SK-N-SH treated with all-trans-retinoic acid at 6 μM for 48 hours (cell line): ENCODE measurements at regions not wholly inside any gene's neighbourhood (a gene's known extent, or its start where the extent isn't known, plus 50 kb on each side); places are given as distances from the start of the nearest gene placed in this dataset.
"Not testable (repeated sequence)": the region's sequence is repeated elsewhere in the genome, so short reads cannot be mapped to it uniquely, and the experiment has no call there.

Experiments used
- ATAC-seq: fragments of 200-7000 bp; cut with Tn5 transposase; 3 replicates; pipeline ENCODE4 v1.9.1; 2020; ENCODE audit warnings: mild to moderate bottlenecking, moderate library complexity
- BACH2 ChIP-seq: fragments of 250-450 bp; sonication (Bioruptor Pico); IDR thresholded peaks from 2 replicates; pipeline ENCODE4 v1.9.0; 2021; ENCODE audit warnings: mild to moderate bottlenecking, borderline replicate concordance
- CSRNP3 ChIP-seq: fragments of 250-450 bp; sonication (Bioruptor Pico); IDR thresholded peaks from 2 replicates; pipeline ENCODE4 v1.5.1; 2021; ENCODE audit warnings: mild to moderate bottlenecking, moderate library complexity
- ESRRG ChIP-seq: fragments of 250-450 bp; sonication (Bioruptor Pico); IDR thresholded peaks from 2 replicates; pipeline ENCODE4 v1.6.1; 2021; ENCODE audit warnings: mild to moderate bottlenecking
- ISL1 ChIP-seq: fragments of 250-450 bp; sonication (Bioruptor Pico); IDR thresholded peaks from 2 replicates; pipeline ENCODE4 v2.1.2; 2022; ENCODE audit warnings: mild to moderate bottlenecking, moderate library complexity
- OSR1 ChIP-seq: fragments of 250-450 bp; sonication (Bioruptor Pico); IDR thresholded peaks from 2 replicates; pipeline ENCODE4 v1.8.0; 2022; ENCODE audit warnings: moderate library complexity, mild to moderate bottlenecking, inconsistent platforms
- PATZ1 ChIP-seq: fragments of 250-450 bp; sonication (Bioruptor Pico); IDR thresholded peaks from 2 replicates; pipeline ENCODE4 v1.8.0; 2020; ENCODE audit warnings: mild to moderate bottlenecking, moderate library complexity, borderline replicate concordance
- POU6F1 ChIP-seq: fragments of 250-450 bp; sonication (Bioruptor Pico); IDR thresholded peaks from 2 replicates; pipeline ENCODE4 v1.8.0; 2021; ENCODE audit warnings: low read depth, mild to moderate bottlenecking, moderate library complexity, borderline replicate concordance
- PPARA ChIP-seq: fragments of 250-450 bp; sonication (Bioruptor Pico); IDR thresholded peaks from 2 replicates; pipeline ENCODE4 v1.5.0; 2020; ENCODE audit warnings: mild to moderate bottlenecking, borderline replicate concordance
- RARB ChIP-seq: fragments of 250-450 bp; sonication (Bioruptor Pico); IDR thresholded peaks from 2 replicates; pipeline ENCODE4 v1.8.0; 2021; ENCODE audit warnings: mild to moderate bottlenecking, moderate library complexity
- SNAI2 ChIP-seq: fragments of 250-450 bp; sonication (Bioruptor Pico); IDR thresholded peaks from 2 replicates; pipeline ENCODE4 v1.5.0; 2020; ENCODE audit warnings: mild to moderate bottlenecking, moderate library complexity
- TCF4 ChIP-seq: fragments of 250-450 bp; sonication (Bioruptor Pico); IDR thresholded peaks from 2 replicates; pipeline ENCODE4 v1.8.0; 2021; ENCODE audit warnings: mild to moderate bottlenecking, moderate library complexity, borderline replicate concordance
- TSHZ2 ChIP-seq: fragments of 250-450 bp; sonication (Bioruptor Pico); IDR thresholded peaks from 2 replicates; pipeline ENCODE4 v1.5.0; 2020; ENCODE audit warnings: mild to moderate bottlenecking, moderate library complexity
- ZC3H10 ChIP-seq: fragments of 250-450 bp; sonication (Bioruptor Pico); IDR thresholded peaks from 2 replicates; pipeline ENCODE4 v1.5.1; 2021; ENCODE audit warnings: mild to moderate bottlenecking, moderate library complexity
- ZFP3 ChIP-seq: fragments of 250-450 bp; sonication (Bioruptor Pico); IDR thresholded peaks from 2 replicates; pipeline ENCODE4 v1.5.0; 2020; ENCODE audit warnings: mild to moderate bottlenecking, moderate library complexity
- ZFP30 ChIP-seq: fragments of 450-650 bp; formaldehyde crosslinking; IDR thresholded peaks from 2 replicates; pipeline ENCODE4 v1.5.0; 2022; ENCODE audit warnings: mild to moderate bottlenecking, moderate library complexity
- ZNF70 ChIP-seq: fragments of 450-650 bp; formaldehyde crosslinking; IDR thresholded peaks from 2 replicates; pipeline ENCODE4 v1.5.0; 2020; ENCODE audit warnings: mild to moderate bottlenecking, moderate library complexity
- ZNF8 ChIP-seq: fragments of 450-650 bp; formaldehyde crosslinking; IDR thresholded peaks from 2 replicates; pipeline ENCODE4 v1.5.0; 2020; ENCODE audit warnings: mild to moderate bottlenecking, moderate library complexity

- TF ChIP-seq OSR1 (CRISPR knock-in tag) (no peak), PATZ1 (CRISPR knock-in tag) (no peak)
Measured at GRCh38 chr3:67154429-67154828, 156.3 kb downstream of the KBTBD8 start (continued).

- TF ChIP-seq PPARA (no peak), RARB (CRISPR knock-in tag) (no peak), BACH2 (CRISPR knock-in tag) (no peak), ZFP3 (CRISPR knock-in tag) (no peak), ISL1 (CRISPR knock-in tag) (no peak), ESRRG (CRISPR knock-in tag) (no peak), TSHZ2 (no peak), ZNF8 (CRISPR knock-in tag) (no peak), SNAI2 (no peak), CSRNP3 (CRISPR knock-in tag) (no peak), PATZ1 (CRISPR knock-in tag) (no peak), TCF4 (CRISPR knock-in tag) (no peak), ZFP30 (CRISPR knock-in tag) (no peak), POU6F1 (CRISPR knock-in tag) (no peak), ZC3H10 (CRISPR knock-in tag) (no peak)
- TF ChIP-seq, all 23 proteins: peak for 0
- ATAC-seq = no peak
Measured at GRCh38 chr3:67167481-67167880, 169.4 kb downstream of the KBTBD8 start.

- TF ChIP-seq ZC3H10 (CRISPR knock-in tag) (no peak), ZNF70 (CRISPR knock-in tag) (no peak), ISL1 (CRISPR knock-in tag) (no peak), PATZ1 (CRISPR knock-in tag) (no peak)
- no peak for ATAC-seq
Measured at GRCh38 chr3:67171841-67172240, 173.7 kb downstream of the KBTBD8 start.

GRCh38 chr3:67173130-67173529 is 175.0 kb downstream of the KBTBD8 start:
- ATAC-seq = not testable (repeated sequence)
